Ovary (tissue), 3 donors: ENCODE measurements at regions not wholly inside any gene's neighbourhood (a gene's known extent, or its start where the extent isn't known, plus 50 kb on each side); places are given as distances from the start of the nearest gene placed in this dataset.

Source experiments
- EP300 ChIP-seq: sonication (generic); formaldehyde crosslinking; IDR thresholded peaks from one replicate; pipeline ENCODE4 v1.6.1; 2017; ENCODE audit warnings: antibody characterized with exemption
- TF ChIP-seq, protein P1 (sequence below), 3 donors: fragments of 450-650 bp in 2 of 3; fragments of 200-600 bp in 1 of 3; IDR thresholded peaks; one replicate each; pipeline versions ENCODE4 v1.5.1 to v1.8.0; 2016 to 2022; ENCODE audit warnings: antibody characterized with exemption in 3 of 3, mild to moderate bottlenecking in 1 of 3
- donor health status: DM: no; HTN: no; CAD: no.

DNA sequence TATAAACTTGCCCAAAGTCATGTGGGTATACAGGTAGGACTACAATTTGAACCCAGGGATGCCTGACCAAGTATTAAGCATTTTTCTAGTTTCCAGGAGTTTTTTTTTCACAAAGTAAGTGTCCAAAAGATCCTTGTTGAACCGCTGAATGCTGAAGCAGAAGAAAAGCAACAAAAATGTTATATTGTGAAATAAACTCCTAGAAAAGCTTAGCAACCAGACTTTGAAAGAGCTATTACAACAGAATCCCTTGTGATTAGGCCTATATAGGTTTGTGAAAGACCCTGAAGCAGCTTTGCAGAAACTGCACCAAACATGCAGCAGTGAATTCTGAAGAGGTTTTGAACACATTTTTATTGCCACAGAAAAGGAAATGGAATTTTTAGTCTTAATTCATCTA lies 236.8 kb downstream of the TUSC7 start:
- TF ChIP-seq, protein P1, sequence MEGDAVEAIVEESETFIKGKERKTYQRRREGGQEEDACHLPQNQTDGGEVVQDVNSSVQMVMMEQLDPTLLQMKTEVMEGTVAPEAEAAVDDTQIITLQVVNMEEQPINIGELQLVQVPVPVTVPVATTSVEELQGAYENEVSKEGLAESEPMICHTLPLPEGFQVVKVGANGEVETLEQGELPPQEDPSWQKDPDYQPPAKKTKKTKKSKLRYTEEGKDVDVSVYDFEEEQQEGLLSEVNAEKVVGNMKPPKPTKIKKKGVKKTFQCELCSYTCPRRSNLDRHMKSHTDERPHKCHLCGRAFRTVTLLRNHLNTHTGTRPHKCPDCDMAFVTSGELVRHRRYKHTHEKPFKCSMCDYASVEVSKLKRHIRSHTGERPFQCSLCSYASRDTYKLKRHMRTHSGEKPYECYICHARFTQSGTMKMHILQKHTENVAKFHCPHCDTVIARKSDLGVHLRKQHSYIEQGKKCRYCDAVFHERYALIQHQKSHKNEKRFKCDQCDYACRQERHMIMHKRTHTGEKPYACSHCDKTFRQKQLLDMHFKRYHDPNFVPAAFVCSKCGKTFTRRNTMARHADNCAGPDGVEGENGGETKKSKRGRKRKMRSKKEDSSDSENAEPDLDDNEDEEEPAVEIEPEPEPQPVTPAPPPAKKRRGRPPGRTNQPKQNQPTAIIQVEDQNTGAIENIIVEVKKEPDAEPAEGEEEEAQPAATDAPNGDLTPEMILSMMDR (IDR thresholded peaks at IDR 0.05), result no peak
- no peak for TF ChIP-seq EP300
